ENCODE measurements at regions not wholly inside any gene's neighbourhood (a gene's known extent, or its start where the extent isn't known, plus 50 kb on each side); places are given as distances from the start of the nearest gene placed in this dataset.
"Not testable (repeated sequence)": the region's sequence is repeated elsewhere in the genome, so short reads cannot be mapped to it uniquely, and the experiment has no call there.

DNA sequence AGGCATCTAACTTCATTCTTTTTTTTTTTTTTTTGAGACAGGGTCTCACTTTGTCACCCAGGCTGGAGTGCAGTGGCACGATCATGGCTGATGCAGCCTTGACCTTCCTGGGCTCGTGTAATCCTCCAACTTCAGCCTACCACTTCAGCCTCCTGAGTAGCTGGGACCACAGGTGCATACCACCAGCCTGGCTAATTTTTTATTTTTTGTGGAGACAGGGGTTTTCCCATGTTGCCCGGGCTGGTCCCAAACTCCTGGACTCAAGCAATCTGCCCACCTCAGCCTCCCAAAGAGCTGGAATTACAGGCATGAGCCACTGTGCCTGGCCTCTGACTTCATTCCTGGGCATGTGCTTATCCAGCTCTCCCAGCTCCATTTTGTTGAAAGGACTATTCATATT lies 311.9 kb downstream of the RPS24 start:
- not testable (repeated sequence) for H3K9me3 ChIP-seq (ENCODE audit: insufficient read depth, low read depth, low read length); H3K4me1 ChIP-seq (ENCODE audit: insufficient read depth, low read length); H3K36me3 ChIP-seq (ENCODE audit: insufficient read depth, low read length); H3K27ac ChIP-seq (ENCODE audit: low read depth, low read length); H3K4me3 ChIP-seq (ENCODE audit: low read length); H3K9ac ChIP-seq (ENCODE audit: low read depth, low read length); H3K27me3 ChIP-seq (ENCODE audit: insufficient read depth, low read length)
- 94% methylated on average over 3 of the region's 3 CpGs for WGBS

DNA sequence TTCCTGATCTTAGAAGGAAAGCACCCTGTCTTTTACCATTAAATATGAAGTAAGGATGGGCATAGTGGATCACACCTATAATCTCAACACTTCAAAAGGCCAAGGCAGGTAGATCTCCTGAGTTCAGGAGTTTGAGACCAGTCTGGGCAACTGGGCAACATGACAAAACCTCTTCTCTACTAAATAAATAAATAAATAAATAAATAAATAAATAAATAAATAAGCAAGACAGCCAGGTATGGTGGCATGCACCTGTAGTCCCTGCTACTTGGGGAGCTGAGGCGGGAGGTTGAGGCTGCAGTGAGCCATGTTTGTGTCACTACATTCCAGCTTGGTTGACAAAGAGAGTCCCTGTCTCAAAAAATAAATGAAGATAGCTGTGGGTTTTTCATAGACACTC lies 313.1 kb downstream of the RPS24 start:
- WGBS: 100% methylated on average over 1 of the region's 1 CpG
- no peak overlapping the region for H3K4me3 ChIP-seq (ENCODE audit: low read length)
- no peaks in the 10 kb centered on the region; the same call in none of the 2 replicates for H3K9me3 ChIP-seq (ENCODE audit: insufficient read depth, low read depth, low read length)

DNA sequence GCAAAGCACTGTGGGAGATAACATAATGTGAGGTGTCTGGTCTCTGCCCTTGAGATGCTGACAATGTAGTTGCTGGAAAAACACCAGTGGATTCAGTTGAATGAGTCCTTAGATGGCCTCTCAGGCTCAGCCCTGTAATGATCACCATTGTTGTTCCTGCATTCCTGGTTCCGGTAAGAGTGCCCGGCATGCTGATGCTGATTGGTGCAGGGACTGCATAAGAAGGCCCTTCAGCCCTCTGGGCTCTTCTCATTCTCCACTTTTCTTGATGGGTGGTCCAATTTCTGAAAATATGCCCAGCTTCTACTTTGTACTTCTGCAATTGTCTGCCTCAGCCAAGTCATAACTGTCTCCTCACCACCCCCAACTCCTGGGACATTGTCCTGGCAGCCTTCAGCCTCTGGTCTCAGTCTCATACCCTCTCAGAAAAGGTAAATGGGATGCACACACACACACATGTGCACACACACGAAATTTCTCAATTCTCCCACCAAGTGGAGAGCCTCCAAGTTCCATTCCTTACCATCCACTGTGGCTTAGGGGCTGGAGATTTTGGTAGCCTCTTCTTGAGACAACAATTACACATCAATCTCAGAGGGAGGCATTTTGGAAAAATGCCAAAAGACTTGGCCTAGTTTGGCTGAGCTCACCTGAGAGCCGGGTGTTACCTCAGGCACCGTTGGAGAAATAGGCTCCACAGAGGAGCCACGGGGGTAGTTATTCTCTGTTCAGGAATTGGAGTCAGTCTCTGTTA lies 314.9 kb downstream of the RPS24 start:
- Histone ChIP-seq H3K9ac (ENCODE audit: low read depth, low read length) (no peak overlapping the region), H3K4me1 (ENCODE audit: insufficient read depth, low read length) (0 out of 2 replicates have a peak, but pooled peaks cover 3% of the 10 kb centered on the region), H3K4me3 (ENCODE audit: low read length) (no peak overlapping the region), H3K27me3 (ENCODE audit: insufficient read depth, low read length) (no peaks in the 10 kb centered on the region), H3K27ac (ENCODE audit: low read depth, low read length) (no peak overlapping the region), H3K9me3 (ENCODE audit: insufficient read depth, low read depth, low read length) (no peaks in the 10 kb centered on the region; the same call in none of the 2 replicates), H3K36me3 (ENCODE audit: insufficient read depth, low read length) (no peaks in the 10 kb centered on the region)
- WGBS: 90% methylated on average over 6 of the region's 6 CpGs

More for the DNA sequence above, 313.1 kb downstream of the RPS24 start:
- H3K4me1 ChIP-seq (ENCODE audit: insufficient read depth, low read length): 0 out of 2 replicates have a peak, but pooled peaks cover 3% of the 10 kb centered on the region
- H3K36me3 ChIP-seq (ENCODE audit: insufficient read depth, low read length): no peaks in the 10 kb centered on the region
- no peak overlapping the region for H3K9ac ChIP-seq (ENCODE audit: low read depth, low read length)
- H3K27me3 ChIP-seq (ENCODE audit: insufficient read depth, low read length): no peaks in the 10 kb centered on the region
- H3K27ac ChIP-seq (ENCODE audit: low read depth, low read length): no peak overlapping the region

DNA sequence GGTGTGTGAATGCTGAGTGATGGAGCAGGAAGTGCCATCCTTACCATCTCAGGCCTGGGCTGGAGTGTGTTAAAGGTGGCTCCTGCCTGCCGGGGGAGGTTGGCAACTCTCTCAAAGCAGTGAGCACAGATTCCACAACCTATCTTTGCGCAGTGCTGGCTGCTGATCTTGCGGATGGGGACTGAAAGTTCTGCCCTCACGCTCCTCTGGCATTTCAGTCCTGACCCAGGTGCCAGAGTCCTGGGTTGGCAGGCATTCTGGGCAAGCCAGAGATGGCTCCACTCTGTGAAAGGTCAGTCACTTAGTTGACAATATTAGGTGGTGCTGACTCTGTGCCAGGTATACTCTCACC lies 315.5 kb downstream of the RPS24 start:
- 97% methylated on average over 4 of the region's 4 CpGs for WGBS

DNA sequence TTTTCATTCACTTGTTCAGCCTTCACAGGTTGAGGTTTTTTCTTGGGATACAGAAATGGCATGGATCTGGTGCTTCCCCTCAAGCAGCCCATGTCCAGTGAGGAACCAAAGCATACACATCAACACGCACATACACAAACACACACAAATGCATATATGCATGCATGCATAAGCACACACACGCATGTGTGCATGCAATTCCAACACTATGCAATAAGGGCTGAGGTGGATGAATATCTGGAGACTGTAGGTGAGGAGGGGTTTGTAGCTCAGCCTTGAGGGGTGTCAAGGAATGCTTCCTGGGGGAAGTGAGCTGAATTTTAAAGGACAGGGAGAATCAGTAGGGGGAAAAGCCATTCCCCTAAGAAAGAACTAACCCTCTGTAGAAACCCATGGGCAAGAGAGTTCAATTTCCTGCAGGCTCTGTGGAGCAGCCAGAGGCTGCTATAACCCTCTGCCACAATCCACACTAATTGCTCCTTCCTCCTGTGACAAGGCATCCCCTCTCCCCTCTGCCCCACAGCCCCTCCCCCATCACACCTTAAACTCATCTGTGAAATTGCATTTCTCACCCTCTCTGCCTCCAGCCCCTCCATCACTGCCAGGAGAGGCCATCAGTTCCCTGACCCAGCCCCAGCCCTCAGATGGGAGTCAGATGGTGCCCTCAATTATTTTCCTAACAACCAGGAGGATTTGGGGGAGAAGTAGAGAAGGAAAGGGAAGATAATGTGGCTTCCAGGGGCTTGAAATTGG lies 316.4 kb downstream of the RPS24 start:
- H3K36me3 ChIP-seq (ENCODE audit: insufficient read depth, low read length): no peaks in the 10 kb centered on the region
- H3K9ac ChIP-seq (ENCODE audit: low read depth, low read length): no peak overlapping the region
- H3K27me3 ChIP-seq (ENCODE audit: insufficient read depth, low read length): no peaks in the 10 kb centered on the region
- 96% methylated on average over 2 of the region's 2 CpGs for WGBS
- no peaks in the 10 kb centered on the region; the same call in none of the 2 replicates for H3K9me3 ChIP-seq (ENCODE audit: insufficient read depth, low read depth, low read length)
- H3K4me1 ChIP-seq (ENCODE audit: insufficient read depth, low read length): 0 out of 2 replicates have a peak, but pooled peaks cover 3% of the 10 kb centered on the region
- no peak overlapping the region for H3K27ac ChIP-seq (ENCODE audit: low read depth, low read length)
- H3K4me3 ChIP-seq (ENCODE audit: low read length): no peak overlapping the region

More for the DNA sequence above, 315.5 kb downstream of the RPS24 start:
- H3K27ac ChIP-seq (ENCODE audit: low read depth, low read length): no peak overlapping the region
- H3K4me1 ChIP-seq (ENCODE audit: insufficient read depth, low read length): 0 out of 2 replicates have a peak, but pooled peaks cover 3% of the 10 kb centered on the region
- no peaks in the 10 kb centered on the region; the same call in none of the 2 replicates for H3K9me3 ChIP-seq (ENCODE audit: insufficient read depth, low read depth, low read length)
- no peaks in the 10 kb centered on the region for H3K36me3 ChIP-seq (ENCODE audit: insufficient read depth, low read length)
- no peak overlapping the region for H3K9ac ChIP-seq (ENCODE audit: low read depth, low read length)
- H3K4me3 ChIP-seq (ENCODE audit: low read length): no peak overlapping the region
- H3K27me3 ChIP-seq (ENCODE audit: insufficient read depth, low read length): no peaks in the 10 kb centered on the region

DNA sequence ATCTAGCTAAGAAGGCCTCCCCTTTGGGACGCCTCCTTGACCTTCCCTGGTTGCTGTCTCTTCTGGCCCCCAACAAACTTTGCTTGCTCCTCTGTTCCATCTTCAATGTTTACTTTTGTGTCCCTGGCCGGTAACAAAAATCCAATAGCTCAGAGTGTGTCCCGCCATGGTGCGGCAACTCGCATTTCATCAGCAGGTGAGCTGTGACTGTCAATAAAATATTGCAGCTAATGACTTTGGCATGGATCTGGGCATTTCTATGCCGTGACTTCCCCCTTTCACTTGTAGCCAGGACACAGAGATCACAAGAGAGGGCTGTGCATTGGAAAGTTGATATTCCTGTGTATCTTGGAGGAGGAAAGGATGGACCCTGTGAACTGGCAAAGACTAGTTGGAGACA lies 317.6 kb downstream of the RPS24 start:
- Histone ChIP-seq H3K36me3 (ENCODE audit: insufficient read depth, low read length) (no peaks in the 10 kb centered on the region), H3K4me1 (ENCODE audit: insufficient read depth, low read length) (peaks cover 8% of the 10 kb centered on the region), H3K27me3 (ENCODE audit: insufficient read depth, low read length) (no peaks in the 10 kb centered on the region), H3K9me3 (ENCODE audit: insufficient read depth, low read depth, low read length) (no peaks in the 10 kb centered on the region; the same call in none of the 2 replicates), H3K9ac (ENCODE audit: low read depth, low read length) (no peak overlapping the region), H3K4me3 (ENCODE audit: low read length) (no peak overlapping the region), H3K27ac (ENCODE audit: low read depth, low read length) (no peak overlapping the region)
- 90% methylated on average over 6 of the region's 6 CpGs for WGBS

DNA sequence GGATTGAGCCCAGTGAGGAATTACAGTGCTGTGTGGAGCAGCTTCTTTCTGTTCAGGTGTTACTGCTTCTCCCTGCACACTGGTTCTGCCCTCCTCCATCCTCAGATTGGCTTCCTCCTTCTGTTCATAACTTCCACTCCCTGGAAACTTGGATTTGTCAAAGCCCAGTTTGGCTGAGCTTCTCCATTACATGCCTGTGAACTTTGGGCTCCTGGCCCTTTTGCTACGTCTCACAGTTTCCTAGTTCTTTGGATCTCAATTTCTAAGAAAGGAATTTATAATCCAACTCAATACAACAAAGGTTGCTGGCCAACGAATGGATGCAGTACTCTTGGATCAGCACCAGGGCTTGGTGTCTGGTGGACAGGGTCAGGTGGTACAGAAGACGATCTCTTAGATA lies 318.1 kb downstream of the RPS24 start:
- H3K9ac ChIP-seq (ENCODE audit: low read depth, low read length): no peak overlapping the region
- 98% methylated on average over 3 of the region's 3 CpGs for WGBS
- no peak overlapping the region for H3K4me3 ChIP-seq (ENCODE audit: low read length)
- no peaks in the 10 kb centered on the region for H3K36me3 ChIP-seq (ENCODE audit: insufficient read depth, low read length)
- H3K27me3 ChIP-seq (ENCODE audit: insufficient read depth, low read length): no peaks in the 10 kb centered on the region
- peaks cover 13% of the 10 kb centered on the region for H3K4me1 ChIP-seq (ENCODE audit: insufficient read depth, low read length)
- no peak overlapping the region for H3K27ac ChIP-seq (ENCODE audit: low read depth, low read length)
- H3K9me3 ChIP-seq (ENCODE audit: insufficient read depth, low read depth, low read length): no peaks in the 10 kb centered on the region; the same call in 1 of the 2 replicates

DNA sequence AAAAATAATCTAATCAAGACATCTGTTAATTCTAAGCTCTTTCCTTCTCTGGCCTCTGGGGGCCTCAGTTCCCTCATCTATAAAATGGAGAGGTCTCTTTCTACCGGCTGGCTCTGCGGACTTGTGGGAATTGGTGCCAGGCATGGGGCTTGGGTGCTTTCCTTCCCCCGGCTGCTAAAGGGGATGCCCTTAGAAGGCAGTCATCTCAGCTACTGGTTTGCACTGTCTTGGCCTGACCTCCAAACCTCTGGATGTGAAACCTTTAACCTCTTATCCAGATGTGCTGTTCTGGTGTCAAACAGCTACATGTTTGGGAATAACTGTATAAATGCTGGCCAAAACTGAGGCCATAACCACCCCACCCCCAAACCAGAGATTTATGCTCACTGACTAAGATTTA lies 320.0 kb downstream of the RPS24 start:
- no peak overlapping the region for H3K4me3 ChIP-seq (ENCODE audit: low read length)
- H3K36me3 ChIP-seq (ENCODE audit: insufficient read depth, low read length): no peaks in the 10 kb centered on the region
- H3K27me3 ChIP-seq (ENCODE audit: insufficient read depth, low read length): 0 out of 2 replicates have a peak, but pooled peaks cover under 1% of the 10 kb centered on the region
- no peaks in the 10 kb centered on the region for H3K9me3 ChIP-seq (ENCODE audit: insufficient read depth, low read depth, low read length)
- peaks cover 28% of the 10 kb centered on the region for H3K4me1 ChIP-seq (ENCODE audit: insufficient read depth, low read length)
- 89% methylated on average over 3 of the region's 3 CpGs for WGBS
- H3K9ac ChIP-seq (ENCODE audit: low read depth, low read length): no peak overlapping the region
- no peak overlapping the region for H3K27ac ChIP-seq (ENCODE audit: low read depth, low read length)

DNA sequence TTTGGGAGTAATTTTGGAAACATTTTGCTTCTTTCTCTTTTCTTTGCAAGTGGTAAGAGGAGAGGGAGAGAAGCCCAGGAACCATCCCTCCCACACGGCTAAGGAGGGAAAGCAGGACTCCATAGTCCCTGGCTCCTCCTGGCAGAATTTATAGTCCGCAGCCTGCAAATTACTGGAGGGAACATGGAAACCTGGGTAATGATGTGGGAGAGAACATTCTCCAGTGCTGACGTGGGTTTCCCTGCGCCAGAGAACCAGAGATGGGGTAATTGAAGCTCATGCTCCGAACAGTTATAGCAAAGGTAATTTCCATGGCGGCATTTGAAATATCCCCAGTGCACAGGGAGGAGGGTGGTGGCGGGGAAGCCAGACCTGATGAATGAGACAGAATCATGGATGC lies 320.4 kb downstream of the RPS24 start:
- Histone ChIP-seq H3K4me3 (ENCODE audit: low read length) (no peak overlapping the region), H3K36me3 (ENCODE audit: insufficient read depth, low read length) (no peaks in the 10 kb centered on the region), H3K4me1 (ENCODE audit: insufficient read depth, low read length) (peaks cover 28% of the 10 kb centered on the region), H3K27me3 (ENCODE audit: insufficient read depth, low read length) (0 out of 2 replicates have a peak, but pooled peaks cover 3% of the 10 kb centered on the region), H3K27ac (ENCODE audit: low read depth, low read length) (no peak overlapping the region), H3K9ac (ENCODE audit: low read depth, low read length) (no peak overlapping the region), H3K9me3 (ENCODE audit: insufficient read depth, low read depth, low read length) (no peaks in the 10 kb centered on the region)
- WGBS: 91% methylated on average over 7 of the region's 7 CpGs

DNA sequence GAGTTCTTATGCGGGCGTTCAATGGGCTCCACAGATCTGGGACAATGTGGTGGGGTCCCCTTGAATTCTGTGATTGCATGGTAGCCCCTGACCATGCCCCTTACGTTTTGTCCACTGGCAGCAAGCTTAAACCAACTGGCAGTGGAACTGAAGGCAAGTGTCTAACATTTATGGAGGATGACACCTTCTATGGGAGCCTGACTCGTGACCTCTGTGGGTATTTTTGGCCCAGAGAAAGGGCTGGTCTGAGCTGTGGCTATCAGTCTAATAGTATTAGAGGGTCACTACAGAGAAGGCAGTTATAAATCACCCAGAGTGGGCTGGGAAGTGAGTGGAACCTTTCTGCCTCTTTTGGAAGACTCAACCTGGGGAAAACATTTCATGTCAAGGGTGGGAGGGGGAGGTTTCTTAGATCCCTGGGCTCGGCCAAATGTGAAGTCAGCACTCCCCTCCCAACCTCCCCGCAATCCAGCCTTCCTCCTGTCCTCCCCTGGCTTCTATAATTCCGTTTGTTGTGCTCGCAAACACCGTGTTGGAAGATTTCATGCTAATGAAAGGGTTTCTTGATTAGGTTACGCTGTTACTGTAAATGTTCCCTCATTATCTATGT lies 322.7 kb downstream of the RPS24 start:
- Histone ChIP-seq H3K9ac (ENCODE audit: low read depth, low read length) (no peak overlapping the region), H3K27ac (ENCODE audit: low read depth, low read length) (peak overlapping the region; percentile 71), H3K36me3 (ENCODE audit: insufficient read depth, low read length) (no peaks in the 10 kb centered on the region), H3K4me3 (ENCODE audit: low read length) (no peak overlapping the region), H3K27me3 (ENCODE audit: insufficient read depth, low read length) (0 out of 2 replicates have a peak, but pooled peaks cover 3% of the 10 kb centered on the region), H3K4me1 (ENCODE audit: insufficient read depth, low read length) (peaks cover 34% of the 10 kb centered on the region), H3K9me3 (ENCODE audit: insufficient read depth, low read depth, low read length) (no peaks in the 10 kb centered on the region)
- WGBS: 74% methylated on average over 8 of the region's 10 CpGs

All from HUES64 (cell line).